HepG2 (cell line): ENCODE measurements at regions not wholly inside any gene's neighbourhood (a gene's known extent, or its start where the extent isn't known, plus 50 kb on each side); places are given as distances from the start of the nearest gene placed in this dataset.

Experiments used
- EP300 ChIP-seq, 3 experiments: sonication (generic) in 1 of 3; formaldehyde crosslinking in 1 of 3; IDR thresholded peaks; 2 replicates each; pipeline versions ENCODE4 v1.5.1 to v1.6.1; 2011 to 2020; ENCODE audit warnings: low read depth in 2 of 3, low read length in 2 of 3, borderline replicate concordance in 1 of 3, improper control_type of control experiment in 1 of 3, mild to moderate bottlenecking in 1 of 3, missing genetic modification reagents in 1 of 3, moderate library complexity in 1 of 3
- GFI1 ChIP-seq: sonication (generic); formaldehyde crosslinking; IDR thresholded peaks from 2 replicates; pipeline ENCODE4 v1.5.0; 2020; ENCODE audit warnings: missing genetic modification reagents, mild to moderate bottlenecking, borderline replicate concordance
- KDM5B ChIP-seq: sonication (generic); formaldehyde crosslinking; IDR thresholded peaks from 2 replicates; pipeline ENCODE4 v1.4.0; 2020; ENCODE audit warnings: missing genetic modification reagents, mild to moderate bottlenecking, borderline replicate concordance
- NFATC3 ChIP-seq: sonication (generic); formaldehyde crosslinking; IDR thresholded peaks from 2 replicates; pipeline ENCODE4 v1.5.1; 2020; ENCODE audit warnings: mild to moderate bottlenecking, missing genetic modification reagents
- PAF1 ChIP-seq: IDR thresholded peaks from 2 replicates; pipeline ENCODE4 v1.6.1; 2016; ENCODE audit warnings: missing genetic modification reagents, missing compliant biosample characterization
- SRY ChIP-seq: sonication (generic); formaldehyde crosslinking; IDR thresholded peaks from 2 replicates; pipeline ENCODE4 v1.8.0; 2022; ENCODE audit warnings: mild to moderate bottlenecking, missing genetic modification reagents
- ZBTB1 ChIP-seq: sonication (generic); formaldehyde crosslinking; IDR thresholded peaks from 2 replicates; pipeline ENCODE4 v1.4.0; 2020; ENCODE audit warnings: missing genetic modification reagents, borderline replicate concordance
- TF ChIP-seq, protein P1 (sequence below): sonication (generic); formaldehyde crosslinking; IDR thresholded peaks from 2 replicates; pipeline ENCODE4 v1.5.0; 2020; ENCODE audit warnings: mild to moderate bottlenecking, missing genetic modification reagents, moderate library complexity
- TF ChIP-seq, protein P2 (sequence below), 2 experiments: fragments of 450-650 bp in 1 of 2; sonication (generic) in 1 of 2; formaldehyde crosslinking in 1 of 2; IDR thresholded peaks; 2 replicates each; pipeline versions ENCODE4 v1.6.1 to v1.8.0; 2016 to 2022; ENCODE audit warnings: antibody characterized with exemption in 1 of 2, mild to moderate bottlenecking in 1 of 2, missing genetic modification reagents in 1 of 2
- TF ChIP-seq, protein P3 (sequence below): sonication (generic); formaldehyde crosslinking; conservative IDR thresholded peaks from 2 replicates; pipeline ENCODE4 v1.4.0; 2020; ENCODE audit warnings: missing genetic modification reagents
- TF ChIP-seq, protein P4 (sequence below): sonication (generic); formaldehyde crosslinking; IDR thresholded peaks from 2 replicates; pipeline ENCODE4 v1.4.0; 2020; ENCODE audit warnings: missing genetic modification reagents
- TF ChIP-seq, protein P5 (sequence below): sonication (generic); formaldehyde crosslinking; IDR thresholded peaks from 2 replicates; pipeline ENCODE4 v1.9.0; 2021; ENCODE audit warnings: missing genetic modification reagents, borderline replicate concordance

GRCh38 chr3:157872902-157873301 lies 233.3 kb downstream of the SHOX2 start:
- TF ChIP-seq, protein P1, sequence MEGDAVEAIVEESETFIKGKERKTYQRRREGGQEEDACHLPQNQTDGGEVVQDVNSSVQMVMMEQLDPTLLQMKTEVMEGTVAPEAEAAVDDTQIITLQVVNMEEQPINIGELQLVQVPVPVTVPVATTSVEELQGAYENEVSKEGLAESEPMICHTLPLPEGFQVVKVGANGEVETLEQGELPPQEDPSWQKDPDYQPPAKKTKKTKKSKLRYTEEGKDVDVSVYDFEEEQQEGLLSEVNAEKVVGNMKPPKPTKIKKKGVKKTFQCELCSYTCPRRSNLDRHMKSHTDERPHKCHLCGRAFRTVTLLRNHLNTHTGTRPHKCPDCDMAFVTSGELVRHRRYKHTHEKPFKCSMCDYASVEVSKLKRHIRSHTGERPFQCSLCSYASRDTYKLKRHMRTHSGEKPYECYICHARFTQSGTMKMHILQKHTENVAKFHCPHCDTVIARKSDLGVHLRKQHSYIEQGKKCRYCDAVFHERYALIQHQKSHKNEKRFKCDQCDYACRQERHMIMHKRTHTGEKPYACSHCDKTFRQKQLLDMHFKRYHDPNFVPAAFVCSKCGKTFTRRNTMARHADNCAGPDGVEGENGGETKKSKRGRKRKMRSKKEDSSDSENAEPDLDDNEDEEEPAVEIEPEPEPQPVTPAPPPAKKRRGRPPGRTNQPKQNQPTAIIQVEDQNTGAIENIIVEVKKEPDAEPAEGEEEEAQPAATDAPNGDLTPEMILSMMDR (CRISPR knock-in tag), result no peak
- TF ChIP-seq GFI1 (CRISPR knock-in tag) (no peak), NFATC3 (CRISPR knock-in tag) (no peak), ZBTB1 (CRISPR knock-in tag) (no peak), SRY (no peak), KDM5B (CRISPR knock-in tag) (no peak), EP300 (IDR thresholded peaks at IDR 0.05; ENCODE audit: low read depth in 2 of 2, low read length in 2 of 2) (no peak), EP300 (CRISPR knock-in tag; IDR thresholded peaks at IDR 0.05; ENCODE audit: borderline replicate concordance) (no peak), PAF1 (no peak)
- TF ChIP-seq, protein P2, sequence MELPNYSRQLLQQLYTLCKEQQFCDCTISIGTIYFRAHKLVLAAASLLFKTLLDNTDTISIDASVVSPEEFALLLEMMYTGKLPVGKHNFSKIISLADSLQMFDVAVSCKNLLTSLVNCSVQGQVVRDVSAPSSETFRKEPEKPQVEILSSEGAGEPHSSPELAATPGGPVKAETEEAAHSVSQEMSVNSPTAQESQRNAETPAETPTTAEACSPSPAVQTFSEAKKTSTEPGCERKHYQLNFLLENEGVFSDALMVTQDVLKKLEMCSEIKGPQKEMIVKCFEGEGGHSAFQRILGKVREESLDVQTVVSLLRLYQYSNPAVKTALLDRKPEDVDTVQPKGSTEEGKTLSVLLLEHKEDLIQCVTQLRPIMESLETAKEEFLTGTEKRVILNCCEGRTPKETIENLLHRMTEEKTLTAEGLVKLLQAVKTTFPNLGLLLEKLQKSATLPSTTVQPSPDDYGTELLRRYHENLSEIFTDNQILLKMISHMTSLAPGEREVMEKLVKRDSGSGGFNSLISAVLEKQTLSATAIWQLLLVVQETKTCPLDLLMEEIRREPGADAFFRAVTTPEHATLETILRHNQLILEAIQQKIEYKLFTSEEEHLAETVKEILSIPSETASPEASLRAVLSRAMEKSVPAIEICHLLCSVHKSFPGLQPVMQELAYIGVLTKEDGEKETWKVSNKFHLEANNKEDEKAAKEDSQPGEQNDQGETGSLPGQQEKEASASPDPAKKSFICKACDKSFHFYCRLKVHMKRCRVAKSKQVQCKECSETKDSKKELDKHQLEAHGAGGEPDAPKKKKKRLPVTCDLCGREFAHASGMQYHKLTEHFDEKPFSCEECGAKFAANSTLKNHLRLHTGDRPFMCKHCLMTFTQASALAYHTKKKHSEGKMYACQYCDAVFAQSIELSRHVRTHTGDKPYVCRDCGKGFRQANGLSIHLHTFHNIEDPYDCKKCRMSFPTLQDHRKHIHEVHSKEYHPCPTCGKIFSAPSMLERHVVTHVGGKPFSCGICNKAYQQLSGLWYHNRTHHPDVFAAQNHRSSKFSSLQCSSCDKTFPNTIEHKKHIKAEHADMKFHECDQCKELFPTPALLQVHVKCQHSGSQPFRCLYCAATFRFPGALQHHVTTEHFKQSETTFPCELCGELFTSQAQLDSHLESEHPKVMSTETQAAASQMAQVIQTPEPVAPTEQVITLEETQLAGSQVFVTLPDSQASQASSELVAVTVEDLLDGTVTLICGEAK (IDR thresholded peaks at IDR 0.05), result no peak
- TF ChIP-seq, protein P2 (CRISPR knock-in tag; IDR thresholded peaks at IDR 0.05), result no peak
- TF ChIP-seq, protein P3, sequence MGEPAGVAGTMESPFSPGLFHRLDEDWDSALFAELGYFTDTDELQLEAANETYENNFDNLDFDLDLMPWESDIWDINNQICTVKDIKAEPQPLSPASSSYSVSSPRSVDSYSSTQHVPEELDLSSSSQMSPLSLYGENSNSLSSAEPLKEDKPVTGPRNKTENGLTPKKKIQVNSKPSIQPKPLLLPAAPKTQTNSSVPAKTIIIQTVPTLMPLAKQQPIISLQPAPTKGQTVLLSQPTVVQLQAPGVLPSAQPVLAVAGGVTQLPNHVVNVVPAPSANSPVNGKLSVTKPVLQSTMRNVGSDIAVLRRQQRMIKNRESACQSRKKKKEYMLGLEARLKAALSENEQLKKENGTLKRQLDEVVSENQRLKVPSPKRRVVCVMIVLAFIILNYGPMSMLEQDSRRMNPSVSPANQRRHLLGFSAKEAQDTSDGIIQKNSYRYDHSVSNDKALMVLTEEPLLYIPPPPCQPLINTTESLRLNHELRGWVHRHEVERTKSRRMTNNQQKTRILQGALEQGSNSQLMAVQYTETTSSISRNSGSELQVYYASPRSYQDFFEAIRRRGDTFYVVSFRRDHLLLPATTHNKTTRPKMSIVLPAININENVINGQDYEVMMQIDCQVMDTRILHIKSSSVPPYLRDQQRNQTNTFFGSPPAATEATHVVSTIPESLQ (CRISPR knock-in tag), result no peak
- TF ChIP-seq, protein P4, sequence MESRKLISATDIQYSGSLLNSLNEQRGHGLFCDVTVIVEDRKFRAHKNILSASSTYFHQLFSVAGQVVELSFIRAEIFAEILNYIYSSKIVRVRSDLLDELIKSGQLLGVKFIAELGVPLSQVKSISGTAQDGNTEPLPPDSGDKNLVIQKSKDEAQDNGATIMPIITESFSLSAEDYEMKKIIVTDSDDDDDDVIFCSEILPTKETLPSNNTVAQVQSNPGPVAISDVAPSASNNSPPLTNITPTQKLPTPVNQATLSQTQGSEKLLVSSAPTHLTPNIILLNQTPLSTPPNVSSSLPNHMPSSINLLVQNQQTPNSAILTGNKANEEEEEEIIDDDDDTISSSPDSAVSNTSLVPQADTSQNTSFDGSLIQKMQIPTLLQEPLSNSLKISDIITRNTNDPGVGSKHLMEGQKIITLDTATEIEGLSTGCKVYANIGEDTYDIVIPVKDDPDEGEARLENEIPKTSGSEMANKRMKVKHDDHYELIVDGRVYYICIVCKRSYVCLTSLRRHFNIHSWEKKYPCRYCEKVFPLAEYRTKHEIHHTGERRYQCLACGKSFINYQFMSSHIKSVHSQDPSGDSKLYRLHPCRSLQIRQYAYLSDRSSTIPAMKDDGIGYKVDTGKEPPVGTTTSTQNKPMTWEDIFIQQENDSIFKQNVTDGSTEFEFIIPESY (CRISPR knock-in tag), result no peak
- TF ChIP-seq, protein P5, sequence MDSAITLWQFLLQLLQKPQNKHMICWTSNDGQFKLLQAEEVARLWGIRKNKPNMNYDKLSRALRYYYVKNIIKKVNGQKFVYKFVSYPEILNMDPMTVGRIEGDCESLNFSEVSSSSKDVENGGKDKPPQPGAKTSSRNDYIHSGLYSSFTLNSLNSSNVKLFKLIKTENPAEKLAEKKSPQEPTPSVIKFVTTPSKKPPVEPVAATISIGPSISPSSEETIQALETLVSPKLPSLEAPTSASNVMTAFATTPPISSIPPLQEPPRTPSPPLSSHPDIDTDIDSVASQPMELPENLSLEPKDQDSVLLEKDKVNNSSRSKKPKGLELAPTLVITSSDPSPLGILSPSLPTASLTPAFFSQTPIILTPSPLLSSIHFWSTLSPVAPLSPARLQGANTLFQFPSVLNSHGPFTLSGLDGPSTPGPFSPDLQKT (CRISPR knock-in tag), result no peak
